OCI-LY7 (cell line): ENCODE measurements at regions not wholly inside any gene's neighbourhood (a gene's known extent, or its start where the extent isn't known, plus 50 kb on each side); places are given as distances from the start of the nearest gene placed in this dataset.
"Not testable (repeated sequence)": the region's sequence is repeated elsewhere in the genome, so short reads cannot be mapped to it uniquely, and the experiment has no call there.

Source experiments
- BruUV-seq: library from RNA; stranded (reverse); fragments of 400-500 nt; replicated peaks from 2 replicates; lab custom pipeline; 2021; lab: Mats Ljungman, UMichigan
- CTCF ChIA-PET: fragments of 300-600 bp; sonication (Branson Sonifier 250); formaldehyde crosslinking; loops from one replicate; lab custom pipeline; 2022; ENCODE audit warnings: antibody characterized with exemption; ENCODE audit not compliant: unreplicated experiment; lab: Charles Lee
- POLR2A ChIA-PET: fragments of 300-600 bp; sonication (Branson Sonifier 250); formaldehyde crosslinking; loops from one replicate; lab custom pipeline; 2022; ENCODE audit warnings: antibody characterized with exemption; lab: Charles Lee
- DNase-seq: peaks from one replicate; pipeline ENCODE4 v3.0.0-alpha.2; 2015; ENCODE audit warnings: low spot score
- H2AFZ ChIP-seq: fragments of 200-600 bp; sonication (generic), shearing (Covaris generic); 2 replicates; pipeline ENCODE4 v1.6.1; 2014; ENCODE audit warnings: mild to moderate bottlenecking, antibody characterized with exemption, low read length, moderate library complexity
- H3K27ac ChIP-seq: fragments of 200-600 bp; sonication (generic); 2 replicates; pipeline ENCODE4 v1.5.1; 2014; ENCODE audit warnings: mixed run types, low read depth, mild to moderate bottlenecking, moderate library complexity, low read length, inconsistent platforms; ENCODE audit not compliant: poor library complexity, severe bottlenecking
- H3K36me3 ChIP-seq: fragments of 200-600 bp; sonication (generic); 2 replicates; pipeline ENCODE4 v1.6.1; 2014; ENCODE audit warnings: mild to moderate bottlenecking, antibody characterized with exemption, low read length, moderate library complexity, mixed read lengths; ENCODE audit not compliant: insufficient read depth
- H3K4me1 ChIP-seq: fragments of 200-600 bp; sonication (generic); 2 replicates; pipeline ENCODE4 v1.5.1; 2014; ENCODE audit warnings: mild to moderate bottlenecking, low read length; ENCODE audit not compliant: insufficient read depth, poor library complexity, severe bottlenecking
- H3K4me2 ChIP-seq: fragments of 200-600 bp; sonication (generic); 2 replicates; pipeline ENCODE4 v1.6.1; 2014; ENCODE audit warnings: mild to moderate bottlenecking, low read length
- H3K4me3 ChIP-seq: fragments of 200-600 bp; sonication (generic); 2 replicates; pipeline ENCODE4 v1.5.1; 2014; ENCODE audit warnings: mild to moderate bottlenecking, low read depth, low read length; ENCODE audit not compliant: poor library complexity, severe bottlenecking
- H3K79me2 ChIP-seq: fragments of 200-600 bp; sonication (generic); 2 replicates; pipeline ENCODE4 v1.6.1; 2016; ENCODE audit warnings: low read depth, mild to moderate bottlenecking, low read length, moderate library complexity, mixed read lengths; ENCODE audit not compliant: insufficient read depth
- H3K9me2 ChIP-seq: fragments of 200-600 bp; sonication (generic); 2 replicates; pipeline ENCODE4 v1.6.1; 2016; ENCODE audit warnings: mild to moderate bottlenecking, low read length, mixed read lengths; ENCODE audit not compliant: insufficient read depth
- H3K9me3 ChIP-seq: fragments of 200-600 bp; sonication (generic); 2 replicates; pipeline ENCODE4 v1.6.1; 2014; ENCODE audit warnings: mild to moderate bottlenecking, mixed run types, low read length, mixed read lengths
- H4K20me1 ChIP-seq: fragments of 200-600 bp; sonication (generic); 2 replicates; pipeline ENCODE4 v1.6.1; 2014; ENCODE audit warnings: mild to moderate bottlenecking, antibody characterized with exemption, low read length, moderate library complexity, mixed read lengths; ENCODE audit not compliant: insufficient read depth
- CTCF ChIP-seq: fragments of 200-600 bp; sonication (generic); conservative IDR thresholded peaks from 2 replicates; pipeline ENCODE4 v1.5.1; 2014; ENCODE audit warnings: mild to moderate bottlenecking, antibody characterized with exemption, low read length, moderate library complexity, mixed read lengths
- EZH2phosphoT487 ChIP-seq: fragments of 200-600 bp; sonication (generic); IDR thresholded peaks from 2 replicates; pipeline ENCODE4 v1.6.1; 2018; ENCODE audit warnings: low read depth, borderline replicate concordance, mild to moderate bottlenecking, mixed run types, antibody characterized with exemption, low read length, moderate library complexity, mixed read lengths
- intact Hi-C: fragments of 100-400 bp; cut with micrococcal nuclease; formaldehyde crosslinking; loops from one replicate; pipeline ENCODE4 v1.10.0; 2022; ENCODE audit not compliant: unreplicated experiment

- Histone ChIP-seq H3K36me3 (no peaks in the 10 kb centered on the region), H2AFZ (no peak overlapping the region), H3K4me2 (no peak overlapping the region), H4K20me1 (no peaks in the 10 kb centered on the region), H3K4me1 (no peaks in the 10 kb centered on the region), H3K79me2 (no peaks in the 10 kb centered on the region), H3K27ac (no peak overlapping the region), H3K9me2 (no peaks in the 10 kb centered on the region), H3K4me3 (no peak overlapping the region), H3K9me3 (no peaks in the 10 kb centered on the region)
- intact Hi-C loops = no loop called here
- ChIA-PET CTCF (no interaction called here), POLR2A (interaction anchor here (1.2 kb wide), 1 partner anchor 291 kb away, joined by 3 read pairs; no protein-coding TSS in a partner anchor)
- no peak for TF ChIP-seq EZH2phosphoT487
- no peak for TF ChIP-seq CTCF
- DNase-seq = no peak
- BruUV-seq = no TSS peak
Observed at GRCh38 chr1:223020770-223021169, 122.3 kb downstream of the TLR5 start.

GRCh38 chr1:223022641-223023473 is 120.2 kb downstream of the TLR5 start:
- H3K9me2 ChIP-seq = no peaks in the 10 kb centered on the region
- H3K4me3 ChIP-seq = no peak overlapping the region
- POLR2A ChIA-PET = interaction anchor here (0.5 kb wide), 1 partner anchor 411 kb away, joined by 3 read pairs; no protein-coding TSS in a partner anchor
- no peaks in the 10 kb centered on the region for H3K4me1 ChIP-seq
- H3K9me3 ChIP-seq = no peaks in the 10 kb centered on the region
- H4K20me1 ChIP-seq = no peaks in the 10 kb centered on the region
- DNase-seq = no peak
- CTCF ChIA-PET = no interaction called here
- H2AFZ ChIP-seq = no peak overlapping the region
- TF ChIP-seq EZH2phosphoT487 (no peak), CTCF (no peak)
- H3K27ac ChIP-seq = no peak overlapping the region
- no peaks in the 10 kb centered on the region for H3K36me3 ChIP-seq
- intact Hi-C loops = no loop called here
- no peak overlapping the region for H3K4me2 ChIP-seq
- no peaks in the 10 kb centered on the region for H3K79me2 ChIP-seq
- no TSS peak for BruUV-seq

- H3K9me2 ChIP-seq = no peaks in the 10 kb centered on the region
- intact Hi-C loops = no loop called here
- no peak overlapping the region for H3K4me3 ChIP-seq
- TF ChIP-seq EZH2phosphoT487 = no peak
- TF ChIP-seq CTCF = no peak
- no peaks in the 10 kb centered on the region for H3K9me3 ChIP-seq
- no peaks in the 10 kb centered on the region for H4K20me1 ChIP-seq
- no peaks in the 10 kb centered on the region for H3K36me3 ChIP-seq
- H3K4me2 ChIP-seq = no peak overlapping the region
- CTCF ChIA-PET = no interaction called here
- DNase-seq = no peak
- POLR2A ChIA-PET = no interaction called here
- H3K4me1 ChIP-seq = no peaks in the 10 kb centered on the region
- no peak overlapping the region for H3K27ac ChIP-seq
- H3K79me2 ChIP-seq = no peaks in the 10 kb centered on the region
- no peak overlapping the region for H2AFZ ChIP-seq
- BruUV-seq = no TSS peak
Observed at GRCh38 chr1:223023863-223024262, 119.2 kb downstream of the TLR5 start.

- DNase-seq, BruUV-seq, POLR2A ChIA-PET, H3K27ac ChIP-seq, H4K20me1 ChIP-seq, intact Hi-C loops, H3K4me3 ChIP-seq, H3K9me2 ChIP-seq, H3K9me3 ChIP-seq, H3K79me2 ChIP-seq, H2AFZ ChIP-seq, H3K4me1 ChIP-seq, H3K4me2 ChIP-seq, H3K36me3 ChIP-seq, CTCF ChIA-PET: not testable (repeated sequence)
Observed at GRCh38 chr1:223024486-223024885, 118.6 kb downstream of the TLR5 start.
